Testis (tissue), 2 donors: ENCODE measurements at regions not wholly inside any gene's neighbourhood (a gene's known extent, or its start where the extent isn't known, plus 50 kb on each side); places are given as distances from the start of the nearest gene placed in this dataset.

Experiments used
- CTCF ChIP-seq, 3 experiments: fragments of 450-650 bp in 2 of 3; fragments of 200-600 bp in 1 of 3; sonication (generic) in 1 of 3; IDR thresholded peaks; one replicate each; pipeline ENCODE4 v1.5.1; 2016 to 2019; ENCODE audit warnings: antibody characterized with exemption in 3 of 3, mild to moderate bottlenecking in 2 of 3, moderate library complexity in 1 of 3
- POLR2A ChIP-seq: fragments of 450-650 bp; IDR thresholded peaks from one replicate; pipeline ENCODE4 v1.6.1; 2017; ENCODE audit warnings: antibody characterized with exemption, mild to moderate bottlenecking, moderate library complexity

GRCh38 chr9:18384066-18384465, 89.9 kb upstream of the ADAMTSL1 start:
- TF ChIP-seq CTCF (IDR thresholded peaks at IDR 0.05): no peak
- TF ChIP-seq POLR2A: no peak
